ENCODE measurements at regions not wholly inside any gene's neighbourhood (a gene's known extent, or its start where the extent isn't known, plus 50 kb on each side); places are given as distances from the start of the nearest gene placed in this dataset.
A peak's percentile ranks its signal among the peaks of the same experiment; 100 is the strongest.

- DNase-seq: no peak
These were observed 420.9 kb upstream of the KCNH7 start for GRCh38 chr2:163259489-163259888.

GRCh38 chr2:163255086-163255485 is 416.5 kb upstream of the KCNH7 start:
- DNase-seq: no peak

GRCh38 chr2:163253621-163254285 is 415.2 kb upstream of the KCNH7 start:
- DNase-seq: no peak

- no peak for DNase-seq
These were observed 413.6 kb upstream of the KCNH7 start for GRCh38 chr2:163252199-163252598.

GRCh38 chr2:163248376-163249253 is 410.0 kb upstream of the KCNH7 start:
- DNase-seq: no peak

- no peak for DNase-seq
These were observed 409.3 kb upstream of the KCNH7 start for GRCh38 chr2:163247847-163248220.

GRCh38 chr2:163247156-163247846 is 408.7 kb upstream of the KCNH7 start:
- no peak for DNase-seq

- no peak for DNase-seq
These were observed 407.6 kb upstream of the KCNH7 start for GRCh38 chr2:163246135-163246534.

GRCh38 chr2:163236553-163236952 is 398.0 kb upstream of the KCNH7 start:
- DNase-seq: no peak

GRCh38 chr2:163231666-163232065 is 393.1 kb upstream of the KCNH7 start:
- DNase-seq: no peak

- DNase-seq: no peak
These were observed 375.1 kb upstream of the KCNH7 start for GRCh38 chr2:163213661-163214081.

GRCh38 chr2:163210430-163210918 is 371.9 kb upstream of the KCNH7 start:
- no peak for DNase-seq

- no peak for DNase-seq
These were observed 369.3 kb upstream of the KCNH7 start for GRCh38 chr2:163207693-163208370.

- no peak for DNase-seq
These were observed 367.2 kb upstream of the KCNH7 start for GRCh38 chr2:163205589-163206254.

- DNase-seq: no peak
These were observed 362.2 kb upstream of the KCNH7 start for GRCh38 chr2:163200741-163201140.

- DNase-seq: no peak
These were observed 360.4 kb upstream of the KCNH7 start for GRCh38 chr2:163198972-163199371.

GRCh38 chr2:163198007-163198406 is 359.4 kb upstream of the KCNH7 start:
- DNase-seq: no peak

- DNase-seq: peak; percentile 39
These were observed 352.8 kb upstream of the KCNH7 start for GRCh38 chr2:163191372-163191771.

GRCh38 chr2:163187995-163188655 is 349.6 kb upstream of the KCNH7 start:
- no peak for DNase-seq

GRCh38 chr2:163187119-163187518 is 348.6 kb upstream of the KCNH7 start:
- DNase-seq: no peak

- no peak for DNase-seq
These were observed 346.6 kb upstream of the KCNH7 start for GRCh38 chr2:163185160-163185559.
